ENCODE measurements at regions not wholly inside any gene's neighbourhood (a gene's known extent, or its start where the extent isn't known, plus 50 kb on each side); places are given as distances from the start of the nearest gene placed in this dataset.
"Not testable (repeated sequence)": the region's sequence is repeated elsewhere in the genome, so short reads cannot be mapped to it uniquely, and the experiment has no call there.

DNA sequence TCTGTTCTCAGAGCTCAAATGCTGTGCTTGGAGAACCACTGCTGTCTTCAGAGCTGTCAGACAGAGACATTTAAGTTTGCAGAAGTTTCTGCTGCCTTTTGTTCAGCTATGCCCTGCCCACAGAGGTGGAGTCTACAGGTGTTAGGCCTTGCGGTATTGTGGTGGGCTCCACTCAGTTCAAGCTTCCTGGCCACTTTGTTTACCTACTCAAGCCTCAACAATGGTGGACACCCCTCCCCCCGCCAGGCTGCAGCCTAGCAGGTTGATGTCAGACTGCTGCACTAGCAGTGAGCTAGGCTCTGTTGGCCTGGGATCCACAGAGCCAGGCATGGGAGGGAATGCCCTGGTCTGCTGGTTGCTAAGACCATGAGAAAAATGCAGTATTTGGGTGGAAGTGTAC is 323.8 kb downstream of the BCAT1 start:
- no peaks in the 10 kb centered on the region for H3K27me3 ChIP-seq (ENCODE audit: control insufficient read depth, insufficient read depth, low read length)
- H3K4me3 ChIP-seq (ENCODE audit: low read depth, low read length): no peak overlapping the region
- H3K9me3 ChIP-seq (ENCODE audit: control insufficient read depth, low read length): no peaks in the 10 kb centered on the region
- TF ChIP-seq, protein P1, sequence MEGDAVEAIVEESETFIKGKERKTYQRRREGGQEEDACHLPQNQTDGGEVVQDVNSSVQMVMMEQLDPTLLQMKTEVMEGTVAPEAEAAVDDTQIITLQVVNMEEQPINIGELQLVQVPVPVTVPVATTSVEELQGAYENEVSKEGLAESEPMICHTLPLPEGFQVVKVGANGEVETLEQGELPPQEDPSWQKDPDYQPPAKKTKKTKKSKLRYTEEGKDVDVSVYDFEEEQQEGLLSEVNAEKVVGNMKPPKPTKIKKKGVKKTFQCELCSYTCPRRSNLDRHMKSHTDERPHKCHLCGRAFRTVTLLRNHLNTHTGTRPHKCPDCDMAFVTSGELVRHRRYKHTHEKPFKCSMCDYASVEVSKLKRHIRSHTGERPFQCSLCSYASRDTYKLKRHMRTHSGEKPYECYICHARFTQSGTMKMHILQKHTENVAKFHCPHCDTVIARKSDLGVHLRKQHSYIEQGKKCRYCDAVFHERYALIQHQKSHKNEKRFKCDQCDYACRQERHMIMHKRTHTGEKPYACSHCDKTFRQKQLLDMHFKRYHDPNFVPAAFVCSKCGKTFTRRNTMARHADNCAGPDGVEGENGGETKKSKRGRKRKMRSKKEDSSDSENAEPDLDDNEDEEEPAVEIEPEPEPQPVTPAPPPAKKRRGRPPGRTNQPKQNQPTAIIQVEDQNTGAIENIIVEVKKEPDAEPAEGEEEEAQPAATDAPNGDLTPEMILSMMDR (IDR thresholded peaks at IDR 0.05): no peak
- no peak overlapping the region for H2AFZ ChIP-seq
- H3K36me3 ChIP-seq (ENCODE audit: control insufficient read depth, insufficient read depth, low read length): no peaks in the 10 kb centered on the region
- H3K27ac ChIP-seq: no peak overlapping the region
- H3K4me1 ChIP-seq: no peaks in the 10 kb centered on the region
- no peak overlapping the region for H3K9ac ChIP-seq
- H3K4me2 ChIP-seq (ENCODE audit: low read length): no peak overlapping the region
- H3K79me2 ChIP-seq: no peaks in the 10 kb centered on the region

DNA sequence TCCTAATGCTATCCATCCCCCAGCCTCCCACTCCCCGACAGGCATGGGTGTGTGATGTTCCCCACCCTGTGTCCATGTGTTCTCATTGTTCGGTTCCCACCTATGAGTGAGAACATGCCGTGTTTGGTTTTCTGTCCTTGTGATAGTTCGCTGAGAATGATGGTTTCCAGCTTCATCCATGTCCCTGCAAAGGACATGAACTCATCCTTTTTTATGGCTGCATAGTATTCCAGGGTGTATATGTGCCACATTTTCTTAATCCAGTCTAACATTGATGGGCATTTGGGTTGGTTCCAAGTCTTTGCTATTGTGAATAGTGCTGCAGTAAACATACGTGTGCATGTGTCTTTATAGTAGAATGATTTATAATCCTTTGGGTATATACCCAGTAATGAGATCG is 328.9 kb downstream of the BCAT1 start:
- H3K36me3 ChIP-seq (ENCODE audit: control insufficient read depth, insufficient read depth, low read length); H3K9ac ChIP-seq; H3K9me3 ChIP-seq (ENCODE audit: control insufficient read depth, low read length); H3K27ac ChIP-seq; H2AFZ ChIP-seq; H3K4me2 ChIP-seq (ENCODE audit: low read length); H3K4me3 ChIP-seq (ENCODE audit: low read depth, low read length); H3K4me1 ChIP-seq; H3K79me2 ChIP-seq; H3K27me3 ChIP-seq (ENCODE audit: control insufficient read depth, insufficient read depth, low read length): not testable (repeated sequence)

DNA sequence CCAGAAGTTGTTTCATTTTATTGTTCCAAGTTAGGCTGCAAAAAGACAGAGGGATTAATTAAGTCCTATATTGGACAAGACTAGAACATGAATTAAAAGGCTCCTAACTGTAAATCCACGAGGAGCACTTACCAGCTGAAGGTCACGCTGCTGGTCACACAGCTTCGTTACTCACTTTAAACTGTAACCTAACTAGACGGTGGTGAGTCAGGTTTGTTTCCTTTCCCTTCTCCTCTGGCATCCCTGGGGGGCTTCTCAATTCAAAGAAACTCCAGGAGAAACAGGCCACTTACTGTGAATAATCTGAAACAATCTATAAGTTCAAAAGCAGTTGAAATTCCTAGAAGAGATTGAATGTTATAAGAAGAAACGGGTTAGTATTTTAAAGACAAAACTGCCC is 331.4 kb downstream of the BCAT1 start:
- H3K79me2 ChIP-seq: no peaks in the 10 kb centered on the region
- no peaks in the 10 kb centered on the region for H3K36me3 ChIP-seq (ENCODE audit: control insufficient read depth, insufficient read depth, low read length)
- TF ChIP-seq, protein P1 (IDR thresholded peaks at IDR 0.05): no peak
- H3K27me3 ChIP-seq (ENCODE audit: control insufficient read depth, insufficient read depth, low read length): no peaks in the 10 kb centered on the region
- H3K4me1 ChIP-seq: no peaks in the 10 kb centered on the region
- H3K9me3 ChIP-seq (ENCODE audit: control insufficient read depth, low read length): no peaks in the 10 kb centered on the region
- H3K4me3 ChIP-seq (ENCODE audit: low read depth, low read length): no peak overlapping the region
- no peak overlapping the region for H3K4me2 ChIP-seq (ENCODE audit: low read length)
- no peak overlapping the region for H2AFZ ChIP-seq
- no peak overlapping the region for H3K9ac ChIP-seq
- H3K27ac ChIP-seq: no peak overlapping the region

DNA sequence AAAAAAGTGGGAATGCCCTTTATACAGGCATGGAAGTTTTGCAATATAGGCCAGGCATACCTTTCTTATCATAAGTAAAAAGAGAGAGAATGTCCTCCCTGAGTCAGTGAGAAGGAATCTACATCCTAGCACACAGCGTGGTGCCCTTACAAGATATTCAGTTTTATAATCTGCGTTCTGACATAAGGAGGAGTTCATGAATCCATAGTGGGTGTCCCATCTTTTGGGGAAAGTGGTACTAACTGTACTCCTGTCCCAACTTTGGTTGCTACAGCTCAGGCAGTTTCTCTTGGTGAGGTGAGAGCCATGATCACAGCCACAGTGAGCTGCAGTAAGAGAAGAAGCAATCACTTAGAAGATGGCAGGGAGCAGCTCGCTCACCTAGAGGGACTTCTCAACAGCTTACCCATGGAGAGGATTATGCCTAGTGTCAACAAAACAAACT is 332.9 kb downstream of the BCAT1 start:
- H3K27ac ChIP-seq: no peak overlapping the region
- no peak overlapping the region for H3K4me2 ChIP-seq (ENCODE audit: low read length)
- no peaks in the 10 kb centered on the region for H3K9me3 ChIP-seq (ENCODE audit: control insufficient read depth, low read length)
- TF ChIP-seq, protein P1 (IDR thresholded peaks at IDR 0.05): no peak
- H2AFZ ChIP-seq: no peak overlapping the region
- no peak overlapping the region for H3K9ac ChIP-seq
- H3K4me1 ChIP-seq: no peaks in the 10 kb centered on the region
- H3K79me2 ChIP-seq: no peaks in the 10 kb centered on the region
- H3K27me3 ChIP-seq (ENCODE audit: control insufficient read depth, insufficient read depth, low read length): no peaks in the 10 kb centered on the region
- H3K4me3 ChIP-seq (ENCODE audit: low read depth, low read length): no peak overlapping the region
- H3K36me3 ChIP-seq (ENCODE audit: control insufficient read depth, insufficient read depth, low read length): no peaks in the 10 kb centered on the region

DNA sequence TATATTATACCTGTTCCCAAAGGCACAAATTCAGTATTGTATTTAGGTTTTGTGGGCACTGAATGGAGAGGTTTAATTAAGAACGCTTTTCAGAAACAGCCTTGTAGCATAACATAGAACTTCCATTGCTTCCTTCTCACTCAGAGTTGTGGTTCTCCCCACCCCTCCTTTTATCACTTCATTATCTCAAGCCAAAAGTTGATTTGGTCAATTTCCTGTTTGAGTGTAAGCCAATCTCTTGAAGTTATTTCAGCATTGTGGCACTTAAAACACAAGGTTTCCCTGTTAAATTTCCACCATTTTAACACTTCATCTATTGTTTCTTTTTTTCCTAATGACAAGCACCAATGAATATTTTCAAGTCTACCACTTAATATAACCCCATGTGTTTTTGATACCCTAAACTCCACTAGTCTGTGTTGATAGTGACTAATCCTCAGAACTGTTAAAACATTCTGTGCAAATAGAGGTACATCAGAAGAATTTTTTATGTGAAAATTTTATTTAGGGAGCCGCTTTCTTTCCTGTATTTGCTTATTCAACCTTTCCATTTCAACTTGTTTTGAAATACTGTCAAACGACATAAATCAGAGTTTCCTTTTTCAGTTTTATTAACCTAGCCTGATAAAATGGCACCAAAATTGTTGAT is 340.1 kb downstream of the BCAT1 start:
- H3K4me2 ChIP-seq (ENCODE audit: low read length): no peak overlapping the region
- no peak overlapping the region for H3K27ac ChIP-seq
- TF ChIP-seq, protein P1 (IDR thresholded peaks at IDR 0.05): no peak
- no peaks in the 10 kb centered on the region for H3K79me2 ChIP-seq
- no peaks in the 10 kb centered on the region for H3K36me3 ChIP-seq (ENCODE audit: control insufficient read depth, insufficient read depth, low read length)
- H2AFZ ChIP-seq: no peak overlapping the region
- no peaks in the 10 kb centered on the region for H3K4me1 ChIP-seq
- no peak overlapping the region for H3K9ac ChIP-seq
- H3K27me3 ChIP-seq (ENCODE audit: control insufficient read depth, insufficient read depth, low read length): no peaks in the 10 kb centered on the region
- H3K9me3 ChIP-seq (ENCODE audit: control insufficient read depth, low read length): peaks cover 3% of the 10 kb centered on the region
- no peak overlapping the region for H3K4me3 ChIP-seq (ENCODE audit: low read depth, low read length)
